Mammary epithelial cell (primary cell): ENCODE measurements at regions not wholly inside any gene's neighbourhood (a gene's known extent, or its start where the extent isn't known, plus 50 kb on each side); places are given as distances from the start of the nearest gene placed in this dataset.

Experiments
- EZH2 ChIP-seq: IDR thresholded peaks from 2 replicates; pipeline ENCODE4 v1.6.1; 2012; ENCODE audit warnings: low read length, inconsistent platforms, borderline replicate concordance
- TF ChIP-seq, protein P1 (sequence below), 2 donors: IDR thresholded peaks in 1 of 2; conservative IDR thresholded peaks in 1 of 2; 2 replicates each; pipeline ENCODE4 v1.5.1; 2011 to 2012; ENCODE audit warnings: inconsistent platforms in 2 of 2, low read length in 2 of 2, mild to moderate bottlenecking in 2 of 2, control low read depth in 1 of 2, low read depth in 1 of 2; ENCODE audit not compliant: insufficient read depth in 1 of 2; ENCODE audit errors: extremely low read depth in 1 of 2

DNA sequence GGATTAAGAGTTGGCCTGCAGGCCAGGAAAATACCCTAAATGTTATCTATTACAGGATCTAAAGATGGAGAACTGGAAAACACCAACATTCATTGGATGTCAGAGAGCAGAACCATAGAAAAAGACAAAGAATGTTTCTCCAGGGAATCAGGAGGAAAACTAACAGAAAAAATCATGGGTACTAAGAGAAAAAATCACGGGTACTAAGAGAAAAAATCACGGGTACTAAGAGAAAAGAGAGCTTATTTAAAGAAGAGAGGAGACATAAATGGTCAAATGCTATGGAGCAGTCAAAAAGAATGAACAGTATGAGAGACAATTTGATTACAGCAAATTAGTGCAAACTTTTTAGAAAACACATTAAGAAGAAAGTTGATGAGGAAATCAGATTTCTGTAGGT lies 73.8 kb upstream of the SERBP1 start:
- TF ChIP-seq, protein P1, sequence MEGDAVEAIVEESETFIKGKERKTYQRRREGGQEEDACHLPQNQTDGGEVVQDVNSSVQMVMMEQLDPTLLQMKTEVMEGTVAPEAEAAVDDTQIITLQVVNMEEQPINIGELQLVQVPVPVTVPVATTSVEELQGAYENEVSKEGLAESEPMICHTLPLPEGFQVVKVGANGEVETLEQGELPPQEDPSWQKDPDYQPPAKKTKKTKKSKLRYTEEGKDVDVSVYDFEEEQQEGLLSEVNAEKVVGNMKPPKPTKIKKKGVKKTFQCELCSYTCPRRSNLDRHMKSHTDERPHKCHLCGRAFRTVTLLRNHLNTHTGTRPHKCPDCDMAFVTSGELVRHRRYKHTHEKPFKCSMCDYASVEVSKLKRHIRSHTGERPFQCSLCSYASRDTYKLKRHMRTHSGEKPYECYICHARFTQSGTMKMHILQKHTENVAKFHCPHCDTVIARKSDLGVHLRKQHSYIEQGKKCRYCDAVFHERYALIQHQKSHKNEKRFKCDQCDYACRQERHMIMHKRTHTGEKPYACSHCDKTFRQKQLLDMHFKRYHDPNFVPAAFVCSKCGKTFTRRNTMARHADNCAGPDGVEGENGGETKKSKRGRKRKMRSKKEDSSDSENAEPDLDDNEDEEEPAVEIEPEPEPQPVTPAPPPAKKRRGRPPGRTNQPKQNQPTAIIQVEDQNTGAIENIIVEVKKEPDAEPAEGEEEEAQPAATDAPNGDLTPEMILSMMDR (conservative IDR thresholded peaks at IDR 0.05 in 1 of 2, IDR thresholded peaks at IDR 0.05 in 1 of 2; ENCODE audit: extremely low read depth in 1 of 2, insufficient read depth in 1 of 2, low read depth in 1 of 2, low read length in 2 of 2) = no peak
- no peak for TF ChIP-seq EZH2
